HL-60 (cell line): ENCODE measurements at regions not wholly inside any gene's neighbourhood (a gene's known extent, or its start where the extent isn't known, plus 50 kb on each side); places are given as distances from the start of the nearest gene placed in this dataset.

Source experiments
- POLR2AphosphoS5 ChIP-seq: IDR thresholded peaks from 2 replicates; pipeline ENCODE4 v1.6.1; 2012; ENCODE audit warnings: low read depth
- TF ChIP-seq, protein P1 (sequence below): IDR thresholded peaks from one replicate; pipeline ENCODE4 v1.5.1; 2011; ENCODE audit warnings: low read length, control low read depth, inconsistent platforms; ENCODE audit not compliant: insufficient read depth

DNA sequence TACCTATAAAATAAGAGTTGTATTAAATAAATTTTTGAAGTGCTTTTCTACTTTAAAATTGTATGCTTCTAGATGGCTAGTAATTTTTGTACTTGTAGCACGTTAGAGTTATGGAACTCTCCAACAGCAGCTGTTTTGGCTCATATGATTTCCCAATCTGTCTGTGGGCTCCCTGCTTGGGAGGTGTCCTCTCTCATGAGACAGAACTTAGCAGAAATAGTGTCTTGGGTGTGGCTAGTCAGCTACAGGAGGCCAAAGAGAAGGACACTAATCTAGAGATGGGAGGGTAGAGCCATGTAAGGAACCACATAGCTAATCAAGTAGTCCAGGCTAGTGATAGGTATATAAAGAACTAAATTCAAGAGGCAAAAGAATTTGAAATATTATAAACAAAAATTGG, 78.4 kb upstream of the DAB2 start:
- no peak for TF ChIP-seq POLR2AphosphoS5
- TF ChIP-seq, protein P1, sequence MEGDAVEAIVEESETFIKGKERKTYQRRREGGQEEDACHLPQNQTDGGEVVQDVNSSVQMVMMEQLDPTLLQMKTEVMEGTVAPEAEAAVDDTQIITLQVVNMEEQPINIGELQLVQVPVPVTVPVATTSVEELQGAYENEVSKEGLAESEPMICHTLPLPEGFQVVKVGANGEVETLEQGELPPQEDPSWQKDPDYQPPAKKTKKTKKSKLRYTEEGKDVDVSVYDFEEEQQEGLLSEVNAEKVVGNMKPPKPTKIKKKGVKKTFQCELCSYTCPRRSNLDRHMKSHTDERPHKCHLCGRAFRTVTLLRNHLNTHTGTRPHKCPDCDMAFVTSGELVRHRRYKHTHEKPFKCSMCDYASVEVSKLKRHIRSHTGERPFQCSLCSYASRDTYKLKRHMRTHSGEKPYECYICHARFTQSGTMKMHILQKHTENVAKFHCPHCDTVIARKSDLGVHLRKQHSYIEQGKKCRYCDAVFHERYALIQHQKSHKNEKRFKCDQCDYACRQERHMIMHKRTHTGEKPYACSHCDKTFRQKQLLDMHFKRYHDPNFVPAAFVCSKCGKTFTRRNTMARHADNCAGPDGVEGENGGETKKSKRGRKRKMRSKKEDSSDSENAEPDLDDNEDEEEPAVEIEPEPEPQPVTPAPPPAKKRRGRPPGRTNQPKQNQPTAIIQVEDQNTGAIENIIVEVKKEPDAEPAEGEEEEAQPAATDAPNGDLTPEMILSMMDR: no peak
